Cardiac muscle cell (in vitro differentiated cells and primary cell): ENCODE measurements at regions not wholly inside any gene's neighbourhood (a gene's known extent, or its start where the extent isn't known, plus 50 kb on each side); places are given as distances from the start of the nearest gene placed in this dataset.

ENCODE experiments used
- DNase-seq, 2 donors: peaks; one replicate each; pipeline versions ENCODE4 v3.0.0 to v3.0.0-alpha.2; 2010 to 2017; ENCODE audit warnings: low read depth in 1 of 2, low spot score in 1 of 2
- H3K27ac ChIP-seq: fragments of 200-600 bp; sonication (generic); 2 replicates; pipeline ENCODE4 v1.5.1; 2016
- H3K27me3 ChIP-seq: fragments of 200-600 bp; sonication (generic); 2 replicates; pipeline ENCODE4 v1.6.0; 2016; ENCODE audit warnings: control low read depth
- H3K36me3 ChIP-seq: fragments of 200-600 bp; sonication (generic); 2 replicates; pipeline ENCODE4 v1.5.1; 2016; ENCODE audit warnings: control low read depth
- H3K4me1 ChIP-seq: fragments of 200-600 bp; sonication (generic); 2 replicates; pipeline ENCODE4 v1.8.1; 2017; ENCODE audit warnings: low read depth, mild to moderate bottlenecking, mixed run types
- H3K4me3 ChIP-seq: fragments of 200-600 bp; sonication (generic); 2 replicates; pipeline ENCODE4 v1.5.1; 2016; ENCODE audit warnings: mild to moderate bottlenecking
- H3K9me3 ChIP-seq: fragments of 200-600 bp; sonication (generic); 2 replicates; pipeline ENCODE4 v1.5.1; 2017; ENCODE audit warnings: low read depth, mild to moderate bottlenecking, control low read depth
- CTCF ChIP-seq: IDR thresholded peaks from 2 replicates; pipeline ENCODE4 v1.5.1; 2012; ENCODE audit warnings: low read depth, mild to moderate bottlenecking, low read length

GRCh38 chr13:24011266-24011665 lies 114.0 kb upstream of the C1QTNF9B start:
- Histone ChIP-seq H3K4me1 (no peaks in the 10 kb centered on the region), H3K4me3 (no peak overlapping the region), H3K9me3 (no peaks in the 10 kb centered on the region), H3K27me3 (no peaks in the 10 kb centered on the region), H3K27ac (no peak overlapping the region), H3K36me3 (no peaks in the 10 kb centered on the region)
- no peak for DNase-seq
- no peak for TF ChIP-seq CTCF

GRCh38 chr13:24012648-24013047 lies 115.3 kb upstream of the C1QTNF9B start:
- no peaks in the 10 kb centered on the region for H3K27me3 ChIP-seq
- no peaks in the 10 kb centered on the region for H3K36me3 ChIP-seq
- no peak overlapping the region for H3K27ac ChIP-seq
- DNase-seq = no peak
- no peaks in the 10 kb centered on the region for H3K4me1 ChIP-seq
- H3K9me3 ChIP-seq = no peaks in the 10 kb centered on the region
- TF ChIP-seq CTCF = no peak
- no peak overlapping the region for H3K4me3 ChIP-seq

GRCh38 chr13:24013189-24013588 lies 115.9 kb upstream of the C1QTNF9B start:
- no peaks in the 10 kb centered on the region for H3K27me3 ChIP-seq
- no peaks in the 10 kb centered on the region for H3K36me3 ChIP-seq
- H3K4me1 ChIP-seq = no peaks in the 10 kb centered on the region
- H3K9me3 ChIP-seq = no peaks in the 10 kb centered on the region
- no peak overlapping the region for H3K4me3 ChIP-seq
- DNase-seq = no peak
- no peak for TF ChIP-seq CTCF
- no peak overlapping the region for H3K27ac ChIP-seq

- H3K4me3 ChIP-seq = no peak overlapping the region
- no peak for TF ChIP-seq CTCF
- H3K36me3 ChIP-seq = no peaks in the 10 kb centered on the region
- no peaks in the 10 kb centered on the region for H3K9me3 ChIP-seq
- no peak for DNase-seq
- peaks cover 3% of the 10 kb centered on the region for H3K4me1 ChIP-seq
- no peaks in the 10 kb centered on the region for H3K27me3 ChIP-seq
- no peak overlapping the region for H3K27ac ChIP-seq
Observed at GRCh38 chr13:24016046-24016445, 118.7 kb upstream of the C1QTNF9B start.

- DNase-seq = no peak
- Histone ChIP-seq H3K4me1 (peaks cover 3% of the 10 kb centered on the region), H3K27me3 (no peaks in the 10 kb centered on the region), H3K9me3 (no peaks in the 10 kb centered on the region), H3K27ac (no peak overlapping the region), H3K4me3 (no peak overlapping the region), H3K36me3 (no peaks in the 10 kb centered on the region)
- no peak for TF ChIP-seq CTCF
Observed at GRCh38 chr13:24022568-24022967, 125.3 kb upstream of the C1QTNF9B start.

- Histone ChIP-seq H3K27me3 (no peaks in the 10 kb centered on the region), H3K27ac (no peak overlapping the region), H3K36me3 (no peaks in the 10 kb centered on the region), H3K4me3 (no peak overlapping the region), H3K4me1 (peaks cover 3% of the 10 kb centered on the region), H3K9me3 (no peaks in the 10 kb centered on the region)
- no peak for TF ChIP-seq CTCF
- no peak for DNase-seq
Observed at GRCh38 chr13:24023073-24023472, 125.8 kb upstream of the C1QTNF9B start.
